CD14-positive monocyte (primary cell): ENCODE measurements at regions not wholly inside any gene's neighbourhood (a gene's known extent, or its start where the extent isn't known, plus 50 kb on each side); places are given as distances from the start of the nearest gene placed in this dataset.

ENCODE experiments used
- DNase-seq, 3 donors: peaks; one replicate each; pipeline ENCODE4 v3.0.0-alpha.2; 2011 to 2022
- H2AFZ ChIP-seq: 2 replicates; pipeline ENCODE4 v1.6.0; 2012; ENCODE audit warnings: mild to moderate bottlenecking, low read depth, low read length, inconsistent platforms; ENCODE audit not compliant: insufficient read depth, poor library complexity, severe bottlenecking
- H3K27ac ChIP-seq, 2 donors: 1 replicate in 1 of 2; 2 replicates in 1 of 2; pipeline ENCODE4 v1.5.1; 2012 to 2013; ENCODE audit warnings: low read length in 2 of 2, control low read depth in 1 of 2, inconsistent platforms in 1 of 2, low read depth in 1 of 2, mild to moderate bottlenecking in 1 of 2
- H3K27me3 ChIP-seq, 2 donors: one replicate each; pipeline versions ENCODE4 v1.6.0 to v1.6.1; 2011 to 2013; ENCODE audit warnings: low read length in 2 of 2; ENCODE audit not compliant: control insufficient read depth in 2 of 2, insufficient read depth in 2 of 2
- H3K36me3 ChIP-seq, 2 donors: replicated peaks in 1 of 2; 1 replicate in 1 of 2; 2 replicates in 1 of 2; pipeline versions ENCODE4 v1.5.1 to v1.6.1; 2012 to 2013; ENCODE audit warnings: low read length in 2 of 2, control low read depth in 1 of 2, inconsistent platforms in 1 of 2, mild to moderate bottlenecking in 1 of 2; ENCODE audit not compliant: insufficient read depth in 2 of 2, control insufficient read depth in 1 of 2
- H3K4me1 ChIP-seq, 2 donors: 1 replicate in 1 of 2; 2 replicates in 1 of 2; pipeline versions ENCODE4 v1.5.1 to v1.6.1; 2012 to 2013; ENCODE audit warnings: low read length in 2 of 2, control low read depth in 1 of 2, inconsistent platforms in 1 of 2, mild to moderate bottlenecking in 1 of 2, moderate library complexity in 1 of 2; ENCODE audit not compliant: insufficient read depth in 2 of 2, control insufficient read depth in 1 of 2
- H3K4me2 ChIP-seq: replicated peaks from 2 replicates; pipeline ENCODE3; 2012; ENCODE audit warnings: low read length, moderate library complexity, mild to moderate bottlenecking; ENCODE audit not compliant: poor library complexity, severe bottlenecking; ENCODE audit errors: extremely low read depth
- H3K4me3 ChIP-seq, 3 experiments: fragments of 200-600 bp in 1 of 3; sonication (generic) in 1 of 3; replicated peaks in 1 of 3; 1 replicate in 2 of 3; 2 replicates in 1 of 3; pipeline ENCODE4 v1.5.1; 2011 to 2013; ENCODE audit warnings: low read length in 3 of 3, mild to moderate bottlenecking in 3 of 3, control low read depth in 2 of 3, low read depth in 2 of 3, inconsistent platforms in 1 of 3, moderate library complexity in 1 of 3
- H3K79me2 ChIP-seq: 2 replicates; pipeline ENCODE4 v1.6.0; 2012; ENCODE audit warnings: mild to moderate bottlenecking, control low read depth, inconsistent platforms, low read length, moderate library complexity; ENCODE audit not compliant: insufficient read depth
- H3K9ac ChIP-seq: 2 replicates; pipeline ENCODE4 v1.6.0; 2017; ENCODE audit warnings: low read length, mild to moderate bottlenecking; ENCODE audit not compliant: insufficient read depth, poor library complexity, severe bottlenecking
- H3K9me3 ChIP-seq, 2 donors: replicated peaks in 1 of 2; 1 replicate in 1 of 2; 2 replicates in 1 of 2; pipeline versions ENCODE4 v1.5.1 to v1.6.1; 2012 to 2013; ENCODE audit warnings: low read length in 2 of 2, control low read depth in 1 of 2; ENCODE audit not compliant: control insufficient read depth in 1 of 2, insufficient read depth in 1 of 2
- H4K20me1 ChIP-seq: 2 replicates; pipeline ENCODE4 v1.6.0; 2012; ENCODE audit warnings: mild to moderate bottlenecking, low read length, control low read depth, moderate library complexity; ENCODE audit not compliant: insufficient read depth
- H3K27ac Mint-ChIP-seq, 7 donors: one replicate each; pipeline ENCODE4 v1.8.0; 2020; ENCODE audit warnings: mild to moderate bottlenecking in 7 of 7, mixed read lengths in 7 of 7, moderate library complexity in 6 of 7, inconsistent platforms in 2 of 7
- H3K27me3 Mint-ChIP-seq, 3 donors: one replicate each; pipeline ENCODE4 v1.8.0; 2021 to 2022; ENCODE audit warnings: low read depth in 3 of 3, mild to moderate bottlenecking in 3 of 3, mixed read lengths in 3 of 3, moderate library complexity in 3 of 3, inconsistent platforms in 1 of 3
- H3K36me3 Mint-ChIP-seq, 2 donors: one replicate each; pipeline ENCODE4 v1.8.0; 2020; ENCODE audit warnings: mixed read lengths in 2 of 2, inconsistent platforms in 1 of 2, mild to moderate bottlenecking in 1 of 2
- H3K4me1 Mint-ChIP-seq: one replicate; pipeline ENCODE4 v1.8.0; 2020; ENCODE audit warnings: mild to moderate bottlenecking, mixed read lengths
- H3K4me3 Mint-ChIP-seq, 2 donors: one replicate each; pipeline ENCODE4 v1.8.0; 2020; ENCODE audit warnings: mild to moderate bottlenecking in 2 of 2, mixed read lengths in 2 of 2, moderate library complexity in 1 of 2
- H3K9me3 Mint-ChIP-seq, 7 donors: one replicate each; pipeline ENCODE4 v1.8.0; 2020 to 2022; ENCODE audit warnings: mixed read lengths in 7 of 7, mild to moderate bottlenecking in 6 of 7, moderate library complexity in 6 of 7, inconsistent platforms in 2 of 7
- WGBS: methylation state at CpG from one replicate; pipeline ENCODE4 v1.1.5; 2013; ENCODE audit warnings: missing lambda C conversion rate; ENCODE audit not compliant: insufficient coverage; 5-methylcytosine and 5-hydroxymethylcytosine counted together
- intact Hi-C, 2 donors: fragments of 100-400 bp; cut with micrococcal nuclease; formaldehyde crosslinking; loops; one replicate each; pipeline versions ENCODE4 v1.15.0 to v1.15.1; 2023
- TF ChIP-seq, protein P1 (sequence below): fragments of 200-600 bp; IDR thresholded peaks from one replicate; pipeline ENCODE4 v1.8.0; 2022; ENCODE audit warnings: antibody characterized with exemption, mild to moderate bottlenecking

DNA sequence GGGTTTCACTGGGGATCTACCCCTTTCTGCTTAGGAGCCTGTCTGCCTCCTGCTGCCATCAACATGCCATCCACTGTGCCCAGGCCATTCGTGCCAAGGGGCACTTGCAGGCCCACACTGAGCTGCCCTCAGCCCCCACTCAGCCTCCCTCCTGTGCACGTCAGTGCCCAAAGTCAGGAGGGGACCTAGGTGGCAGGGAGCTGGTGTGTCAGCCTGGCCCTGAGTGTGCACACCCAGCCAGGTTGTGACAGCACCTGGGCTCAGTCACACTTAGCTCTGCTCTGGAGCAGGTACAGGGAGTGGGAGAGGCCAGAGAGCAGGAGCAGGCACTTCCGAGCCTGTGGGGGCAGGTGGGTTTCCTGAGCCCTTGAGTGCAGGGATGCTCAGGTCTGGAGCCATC is 63.6 kb upstream of the SYNCRIP start:
- H3K27me3 ChIP-seq: no peaks in the 10 kb centered on the region
- Mint-ChIP-seq H3K36me3 (no peaks in the 10 kb centered on the region), H3K27ac (peak overlapping the region in 1 of 7 donors; percentile 39), H3K4me1 (no peaks in the 10 kb centered on the region), H3K4me3 (no peak overlapping the region), H3K9me3 (peaks cover 10 to 37% (median 28%) of the 10 kb centered on the region in 7 donors), H3K27me3 (peaks cover 0 to 2% (median 0%) of the 10 kb centered on the region in 3 donors)
- H2AFZ ChIP-seq: no peak overlapping the region
- H3K9me3 ChIP-seq: peaks cover 0 to 35% of the 10 kb centered on the region in 2 donors
- WGBS: 91% methylated on average over 3 of the region's 3 CpGs
- H3K36me3 ChIP-seq: no peaks in the 10 kb centered on the region
- DNase-seq: no peak
- intact Hi-C loops: no loop called here
- H3K79me2 ChIP-seq: no peaks in the 10 kb centered on the region
- no peak overlapping the region for H3K4me2 ChIP-seq
- no peak overlapping the region for H3K4me3 ChIP-seq
- H3K9ac ChIP-seq: no peak overlapping the region
- no peak overlapping the region for H3K27ac ChIP-seq
- no peaks in the 10 kb centered on the region for H3K4me1 ChIP-seq
- TF ChIP-seq, protein P1, sequence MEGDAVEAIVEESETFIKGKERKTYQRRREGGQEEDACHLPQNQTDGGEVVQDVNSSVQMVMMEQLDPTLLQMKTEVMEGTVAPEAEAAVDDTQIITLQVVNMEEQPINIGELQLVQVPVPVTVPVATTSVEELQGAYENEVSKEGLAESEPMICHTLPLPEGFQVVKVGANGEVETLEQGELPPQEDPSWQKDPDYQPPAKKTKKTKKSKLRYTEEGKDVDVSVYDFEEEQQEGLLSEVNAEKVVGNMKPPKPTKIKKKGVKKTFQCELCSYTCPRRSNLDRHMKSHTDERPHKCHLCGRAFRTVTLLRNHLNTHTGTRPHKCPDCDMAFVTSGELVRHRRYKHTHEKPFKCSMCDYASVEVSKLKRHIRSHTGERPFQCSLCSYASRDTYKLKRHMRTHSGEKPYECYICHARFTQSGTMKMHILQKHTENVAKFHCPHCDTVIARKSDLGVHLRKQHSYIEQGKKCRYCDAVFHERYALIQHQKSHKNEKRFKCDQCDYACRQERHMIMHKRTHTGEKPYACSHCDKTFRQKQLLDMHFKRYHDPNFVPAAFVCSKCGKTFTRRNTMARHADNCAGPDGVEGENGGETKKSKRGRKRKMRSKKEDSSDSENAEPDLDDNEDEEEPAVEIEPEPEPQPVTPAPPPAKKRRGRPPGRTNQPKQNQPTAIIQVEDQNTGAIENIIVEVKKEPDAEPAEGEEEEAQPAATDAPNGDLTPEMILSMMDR: no peak
- H4K20me1 ChIP-seq: no peaks in the 10 kb centered on the region

DNA sequence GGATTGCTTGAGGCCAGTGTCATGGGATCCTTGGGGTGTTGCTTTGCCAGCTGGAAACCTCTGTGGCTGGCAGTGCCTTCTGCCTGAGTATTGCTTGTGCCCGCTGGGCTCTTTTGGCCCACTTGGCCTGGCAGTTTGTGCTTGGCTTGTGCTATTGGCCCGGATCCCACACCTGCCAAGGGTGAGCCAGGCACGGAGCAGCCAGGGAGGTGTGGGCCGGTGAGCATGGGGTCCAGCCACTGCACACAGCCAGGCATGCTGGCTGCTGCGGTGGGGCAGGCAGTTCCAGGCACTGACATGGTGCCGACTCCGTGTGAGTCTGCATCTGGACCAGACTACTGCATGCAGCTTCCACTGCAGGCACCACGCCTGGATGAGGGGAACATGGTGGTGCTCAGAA is 62.5 kb upstream of the SYNCRIP start:
- no peaks in the 10 kb centered on the region for H4K20me1 ChIP-seq
- no peaks in the 10 kb centered on the region for H3K4me1 ChIP-seq
- no peak overlapping the region for H3K9ac ChIP-seq
- Mint-ChIP-seq H3K4me1 (no peaks in the 10 kb centered on the region), H3K4me3 (no peak overlapping the region), H3K27me3 (peaks cover 0 to 2% (median 0%) of the 10 kb centered on the region in 3 donors), H3K9me3 (peaks cover 10 to 38% (median 26%) of the 10 kb centered on the region in 7 donors), H3K36me3 (no peaks in the 10 kb centered on the region), H3K27ac (no peak overlapping the region)
- H3K27ac ChIP-seq: no peak overlapping the region
- peaks cover 0 to 39% of the 10 kb centered on the region in 2 donors for H3K9me3 ChIP-seq
- TF ChIP-seq, protein P1: no peak
- no peak for DNase-seq
- H2AFZ ChIP-seq: no peak overlapping the region
- no peak overlapping the region for H3K4me3 ChIP-seq
- no peaks in the 10 kb centered on the region for H3K27me3 ChIP-seq
- WGBS: 96% methylated on average over 8 of the region's 8 CpGs
- H3K36me3 ChIP-seq: no peaks in the 10 kb centered on the region
- H3K79me2 ChIP-seq: no peaks in the 10 kb centered on the region
- intact Hi-C loops: no loop called here
- H3K4me2 ChIP-seq: no peak overlapping the region
